A673 (cell line): ENCODE measurements at regions not wholly inside any gene's neighbourhood (a gene's known extent, or its start where the extent isn't known, plus 50 kb on each side); places are given as distances from the start of the nearest gene placed in this dataset.

Experiments
- BruUV-seq: library from RNA; stranded (reverse); fragments of 400-500 nt; replicated peaks from 2 replicates; lab custom pipeline; 2021; lab: Mats Ljungman, UMichigan
- CTCF ChIA-PET: fragments of 300-600 bp; sonication (Branson Sonifier 250); formaldehyde crosslinking; loops from one replicate; lab custom pipeline; 2022; ENCODE audit warnings: antibody characterized with exemption; lab: Charles Lee
- POLR2A ChIA-PET: fragments of 300-600 bp; sonication (Branson Sonifier 250); formaldehyde crosslinking; loops from one replicate; lab custom pipeline; 2022; ENCODE audit warnings: antibody characterized with exemption; ENCODE audit not compliant: low non-redundant PET; lab: Charles Lee
- DNase-seq: peaks from one replicate; pipeline ENCODE4 v3.0.0-alpha.2; 2015; ENCODE audit warnings: low spot score
- H3K27ac ChIP-seq: fragments of 200-600 bp; sonication (generic); 2 replicates; pipeline ENCODE4 v1.5.1; 2016; ENCODE audit warnings: mixed run types, low read depth, mild to moderate bottlenecking, mixed read lengths, antibody characterized with exemption, low read length; ENCODE audit not compliant: poor library complexity, severe bottlenecking
- H3K27me3 ChIP-seq: fragments of 200-600 bp; sonication (generic); replicated peaks from 2 replicates; pipeline ENCODE4 v1.6.1; 2017; ENCODE audit warnings: mixed run types, low read depth, mild to moderate bottlenecking, mixed read lengths, antibody characterized with exemption, low read length; ENCODE audit not compliant: insufficient read depth, poor library complexity
- H3K36me3 ChIP-seq: fragments of 200-600 bp; sonication (generic); 2 replicates; pipeline ENCODE4 v1.6.1; 2016; ENCODE audit warnings: mixed run types, mild to moderate bottlenecking, mixed read lengths, antibody characterized with exemption, low read length; ENCODE audit not compliant: insufficient read depth, poor library complexity, severe bottlenecking
- H3K4me1 ChIP-seq: fragments of 200-600 bp; sonication (generic); 2 replicates; pipeline ENCODE4 v1.6.1; 2017; ENCODE audit warnings: mixed run types, mild to moderate bottlenecking, mixed read lengths, antibody characterized with exemption, low read length; ENCODE audit not compliant: insufficient read depth, poor library complexity, severe bottlenecking
- H3K4me3 ChIP-seq: fragments of 200-600 bp; sonication (generic); 2 replicates; pipeline ENCODE4 v1.5.1; 2016; ENCODE audit warnings: low read depth, mixed run types, mild to moderate bottlenecking, mixed read lengths, low read length; ENCODE audit not compliant: poor library complexity, severe bottlenecking
- H3K9me3 ChIP-seq: fragments of 200-600 bp; sonication (generic); 2 replicates; pipeline ENCODE4 v1.6.1; 2016; ENCODE audit warnings: mixed run types, low read depth, mild to moderate bottlenecking, mixed read lengths, antibody characterized with exemption, low read length; ENCODE audit not compliant: poor library complexity, severe bottlenecking
- EZH2 ChIP-seq: fragments of 200-600 bp; sonication (generic); IDR thresholded peaks from 2 replicates; pipeline ENCODE4 v1.6.1; 2017; ENCODE audit warnings: borderline replicate concordance, low read depth, mild to moderate bottlenecking, mixed read lengths, antibody characterized with exemption, low read length; ENCODE audit not compliant: poor library complexity, severe bottlenecking
- intact Hi-C: fragments of 100-400 bp; cut with micrococcal nuclease; formaldehyde crosslinking; loops from one replicate; pipeline ENCODE4 v1.10.0; 2022; ENCODE audit not compliant: unreplicated experiment
- TF ChIP-seq, protein P1 (sequence below): fragments of 300-800, 200-600 bp; sonication (generic); conservative IDR thresholded peaks from 2 replicates; pipeline ENCODE4 v1.5.1; 2017; ENCODE audit warnings: low read depth, mild to moderate bottlenecking, antibody characterized with exemption, low read length, moderate library complexity, mixed read lengths

DNA sequence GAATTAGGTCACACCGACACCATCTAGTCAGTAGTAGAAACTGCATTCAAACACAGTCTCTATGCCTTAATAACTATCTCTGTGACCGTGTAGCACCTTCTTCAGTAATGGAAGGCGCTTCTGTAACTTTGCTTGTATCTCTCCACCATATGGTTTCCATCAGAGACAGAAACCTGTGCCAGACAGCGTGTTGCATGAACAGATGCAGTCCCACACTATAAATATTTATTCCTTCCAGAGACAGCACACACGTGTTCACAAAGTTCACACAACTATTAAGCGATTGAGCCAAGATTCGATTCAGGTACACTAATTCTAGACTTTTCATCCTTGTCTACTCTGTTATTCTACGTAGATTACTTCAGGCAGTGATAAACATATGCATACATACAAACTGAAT is 873.9 kb upstream of the MBL2 start:
- intact Hi-C loops = no loop called here
- H3K36me3 ChIP-seq = no peaks in the 10 kb centered on the region
- TF ChIP-seq, protein P1, sequence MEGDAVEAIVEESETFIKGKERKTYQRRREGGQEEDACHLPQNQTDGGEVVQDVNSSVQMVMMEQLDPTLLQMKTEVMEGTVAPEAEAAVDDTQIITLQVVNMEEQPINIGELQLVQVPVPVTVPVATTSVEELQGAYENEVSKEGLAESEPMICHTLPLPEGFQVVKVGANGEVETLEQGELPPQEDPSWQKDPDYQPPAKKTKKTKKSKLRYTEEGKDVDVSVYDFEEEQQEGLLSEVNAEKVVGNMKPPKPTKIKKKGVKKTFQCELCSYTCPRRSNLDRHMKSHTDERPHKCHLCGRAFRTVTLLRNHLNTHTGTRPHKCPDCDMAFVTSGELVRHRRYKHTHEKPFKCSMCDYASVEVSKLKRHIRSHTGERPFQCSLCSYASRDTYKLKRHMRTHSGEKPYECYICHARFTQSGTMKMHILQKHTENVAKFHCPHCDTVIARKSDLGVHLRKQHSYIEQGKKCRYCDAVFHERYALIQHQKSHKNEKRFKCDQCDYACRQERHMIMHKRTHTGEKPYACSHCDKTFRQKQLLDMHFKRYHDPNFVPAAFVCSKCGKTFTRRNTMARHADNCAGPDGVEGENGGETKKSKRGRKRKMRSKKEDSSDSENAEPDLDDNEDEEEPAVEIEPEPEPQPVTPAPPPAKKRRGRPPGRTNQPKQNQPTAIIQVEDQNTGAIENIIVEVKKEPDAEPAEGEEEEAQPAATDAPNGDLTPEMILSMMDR = no peak
- TF ChIP-seq EZH2 = no peak
- no peaks in the 10 kb centered on the region for H3K27me3 ChIP-seq
- BruUV-seq = no TSS peak
- H3K9me3 ChIP-seq = peaks cover 19% of the 10 kb centered on the region
- no peak overlapping the region for H3K4me3 ChIP-seq
- POLR2A ChIA-PET = no interaction called here
- no peak for DNase-seq
- H3K4me1 ChIP-seq = no peaks in the 10 kb centered on the region
- H3K27ac ChIP-seq = no peak overlapping the region
- CTCF ChIA-PET = no interaction called here

DNA sequence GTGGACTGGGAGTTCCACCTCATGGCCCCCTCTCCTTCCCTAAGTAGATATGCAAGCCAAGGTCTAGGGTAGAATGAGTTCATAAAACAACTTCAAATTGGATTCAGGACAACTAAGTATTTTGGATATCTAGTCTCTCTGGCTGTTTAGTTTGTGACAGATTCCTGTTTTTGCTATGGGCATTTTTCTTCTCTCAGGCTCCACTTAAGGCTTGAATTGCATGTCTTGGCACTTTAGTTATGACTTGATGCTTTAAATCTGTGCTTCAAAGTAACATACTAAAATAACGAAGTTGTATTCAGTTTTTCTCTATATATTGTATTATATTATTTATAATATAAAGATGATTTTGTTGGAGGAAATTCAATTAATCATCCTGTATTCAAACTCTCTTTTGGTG is 873.4 kb upstream of the MBL2 start:
- Histone ChIP-seq H3K4me1 (no peaks in the 10 kb centered on the region), H3K4me3 (no peak overlapping the region), H3K27me3 (no peaks in the 10 kb centered on the region), H3K27ac (no peak overlapping the region), H3K9me3 (peaks cover 19% of the 10 kb centered on the region), H3K36me3 (no peaks in the 10 kb centered on the region)
- no peak for DNase-seq
- TF ChIP-seq, protein P1 = no peak
- TF ChIP-seq EZH2 = no peak
- no TSS peak for BruUV-seq
- intact Hi-C loops = no loop called here
- ChIA-PET CTCF (no interaction called here), POLR2A (no interaction called here)

DNA sequence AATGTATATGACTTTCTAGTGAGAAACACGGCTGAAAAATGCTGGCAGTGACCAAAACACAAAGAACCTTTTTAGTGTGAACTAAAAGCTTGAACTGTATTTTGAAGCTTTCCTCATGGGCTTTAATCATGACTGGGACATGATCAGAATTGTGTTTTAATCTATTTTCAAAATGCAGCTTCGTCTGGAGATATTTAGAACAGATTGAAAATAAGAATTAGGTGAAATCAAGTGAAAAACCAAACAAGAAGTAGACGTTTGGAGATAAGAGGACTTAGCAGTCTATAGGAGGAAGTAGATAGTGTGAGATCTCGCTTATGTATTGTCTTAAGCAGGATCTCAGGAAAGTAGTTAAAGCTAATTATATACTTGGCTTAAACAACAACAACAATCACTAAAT is 865.4 kb upstream of the MBL2 start:
- Histone ChIP-seq H3K36me3 (no peaks in the 10 kb centered on the region), H3K27me3 (no peaks in the 10 kb centered on the region), H3K4me3 (no peak overlapping the region), H3K4me1 (no peaks in the 10 kb centered on the region), H3K27ac (no peak overlapping the region), H3K9me3 (peaks cover 4% of the 10 kb centered on the region)
- TF ChIP-seq, protein P1 = no peak
- no peak for TF ChIP-seq EZH2
- DNase-seq = no peak
- CTCF ChIA-PET = no interaction called here
- intact Hi-C loops = no loop called here
- no TSS peak for BruUV-seq
- POLR2A ChIA-PET = no interaction called here
